Fibroblast of pulmonary artery (primary cell): ENCODE measurements at regions not wholly inside any gene's neighbourhood (a gene's known extent, or its start where the extent isn't known, plus 50 kb on each side); places are given as distances from the start of the nearest gene placed in this dataset.

Source experiments
- DNase-seq: peaks from one replicate; pipeline ENCODE4 v3.0.0-alpha.2; 2010; ENCODE audit warnings: low read depth
- H3K4me3 ChIP-seq: replicated peaks from 2 replicates; pipeline ENCODE4 v1.5.1; 2011; ENCODE audit warnings: low read depth, mild to moderate bottlenecking, control low read depth, low read length, moderate library complexity
- CTCF ChIP-seq: IDR thresholded peaks from 2 replicates; pipeline ENCODE4 v1.5.1; 2011; ENCODE audit warnings: mild to moderate bottlenecking, control low read depth, low read length, inconsistent platforms; ENCODE audit errors: missing control alignments

DNA sequence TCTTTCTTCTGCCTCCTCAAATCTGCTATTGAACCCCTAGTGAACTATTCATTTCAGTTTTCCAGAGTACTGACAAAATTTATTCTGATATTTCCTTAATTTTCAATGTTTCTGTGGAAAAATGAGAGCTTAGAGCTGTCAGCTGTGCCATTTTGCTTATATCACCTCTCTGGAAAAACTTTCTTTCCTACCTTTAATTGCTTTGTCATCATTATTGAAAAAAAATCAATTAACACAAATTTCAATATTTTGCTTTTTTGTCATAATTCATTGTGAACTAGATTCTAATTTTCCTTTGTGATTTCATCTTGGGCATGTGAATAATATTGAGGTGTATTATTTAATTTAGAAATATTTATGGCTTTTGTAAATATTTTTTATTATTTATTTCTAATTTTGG lies 126.5 kb downstream of the C1orf94 start:
- DNase-seq, result no peak
- no peak overlapping the region for H3K4me3 ChIP-seq
- TF ChIP-seq CTCF, result no peak

DNA sequence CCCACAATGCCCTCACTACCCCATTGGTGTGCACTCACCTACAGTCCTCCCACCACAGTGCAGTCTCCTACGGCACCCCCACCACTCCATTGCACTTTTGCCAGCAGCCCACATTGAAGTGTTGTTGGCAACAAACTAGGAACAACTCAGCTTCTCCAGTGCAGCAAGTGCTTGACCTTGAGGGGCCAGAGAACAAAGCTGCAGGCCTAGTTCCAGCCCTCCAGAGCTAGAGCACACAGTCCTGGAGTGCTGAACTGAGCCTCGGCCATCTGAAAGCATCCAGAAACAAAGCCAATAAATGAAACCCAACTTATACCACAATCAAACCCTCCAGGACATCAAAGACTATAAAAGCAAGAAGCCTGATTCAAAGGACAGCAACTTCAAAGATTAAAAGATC lies 129.9 kb downstream of the C1orf94 start:
- no peak for TF ChIP-seq CTCF
- DNase-seq, result no peak
- H3K4me3 ChIP-seq, result no peak overlapping the region

DNA sequence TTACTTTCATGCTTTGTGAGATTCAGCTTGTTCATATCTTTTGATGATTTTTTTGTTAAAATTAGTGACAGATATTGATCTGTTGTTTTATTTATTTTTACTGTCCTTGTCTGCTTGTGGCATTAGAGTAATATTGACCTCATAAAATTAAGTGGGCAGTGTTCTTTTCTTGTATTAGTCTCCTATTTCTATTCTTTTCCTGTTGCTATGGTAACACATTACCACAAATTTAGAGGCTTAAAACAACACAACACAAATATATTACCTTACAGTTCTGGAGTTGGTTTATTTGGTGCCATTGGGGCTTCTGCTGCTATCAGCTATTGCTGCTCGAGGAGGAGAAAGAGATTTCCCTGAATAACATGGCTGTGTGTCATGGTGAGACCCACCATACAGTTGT lies 135.7 kb downstream of the C1orf94 start:
- no peak for DNase-seq
- H3K4me3 ChIP-seq, result no peak overlapping the region
- no peak for TF ChIP-seq CTCF

GRCh38 chr1:34315974-34316373 lies 139.3 kb downstream of the C1orf94 start:
- no peak for TF ChIP-seq CTCF
- H3K4me3 ChIP-seq, result no peak overlapping the region
- no peak for DNase-seq

GRCh38 chr1:34316773-34317172 lies 140.1 kb downstream of the C1orf94 start:
- DNase-seq, result no peak
- H3K4me3 ChIP-seq, result no peak overlapping the region
- no peak for TF ChIP-seq CTCF

- DNase-seq, result no peak
Observed at GRCh38 chr1:34319218-34319617, 142.5 kb downstream of the C1orf94 start.

More at GRCh38 chr1:34319218-34319617, 142.5 kb downstream of the C1orf94 start:
- TF ChIP-seq CTCF, result no peak
- no peak overlapping the region for H3K4me3 ChIP-seq
